Smooth muscle cell (in vitro differentiated cells): ENCODE measurements at regions not wholly inside any gene's neighbourhood (a gene's known extent, or its start where the extent isn't known, plus 50 kb on each side); places are given as distances from the start of the nearest gene placed in this dataset.

ENCODE experiments used
- DNase-seq: peaks from one replicate; lab custom pipeline; 2025; ENCODE audit not compliant: unreplicated experiment; lab: John Stamatoyannopoulos, UW
- H2AFZ ChIP-seq: fragments of 200-600 bp; sonication (generic); 2 replicates; pipeline ENCODE4 v1.6.0; 2016; ENCODE audit warnings: antibody characterized with exemption, low read depth, mild to moderate bottlenecking
- H3F3A ChIP-seq: fragments of 200-600 bp; sonication (generic); 2 replicates; pipeline ENCODE4 v1.6.0; 2017; ENCODE audit warnings: antibody characterized with exemption, low read depth
- H3K27ac ChIP-seq: fragments of 200-600 bp; sonication (generic); 2 replicates; pipeline ENCODE4 v1.5.1; 2016; ENCODE audit warnings: low read depth, mild to moderate bottlenecking
- H3K27me3 ChIP-seq: fragments of 200-600 bp; sonication (generic); 2 replicates; pipeline ENCODE4 v1.6.1; 2016; ENCODE audit warnings: low read depth, mild to moderate bottlenecking
- H3K36me3 ChIP-seq: fragments of 200-600 bp; sonication (generic); 2 replicates; pipeline ENCODE4 v1.5.1; 2016; ENCODE audit warnings: low read depth
- H3K4me1 ChIP-seq: fragments of 200-600 bp; sonication (generic); 2 replicates; pipeline ENCODE4 v1.5.1; 2016; ENCODE audit warnings: low read depth
- H3K4me2 ChIP-seq: fragments of 200-600 bp; sonication (generic); 2 replicates; pipeline ENCODE4 v1.6.0; 2016; ENCODE audit warnings: mild to moderate bottlenecking
- H3K4me3 ChIP-seq: fragments of 200-600 bp; sonication (generic); 2 replicates; pipeline ENCODE4 v1.5.1; 2016; ENCODE audit warnings: mild to moderate bottlenecking
- H3K79me2 ChIP-seq: fragments of 200-600 bp; sonication (generic); 2 replicates; pipeline ENCODE4 v1.6.0; 2016; ENCODE audit warnings: low read depth, mild to moderate bottlenecking
- H3K9ac ChIP-seq: fragments of 200-600 bp; sonication (generic); 2 replicates; pipeline ENCODE4 v1.6.0; 2016; ENCODE audit warnings: low read depth
- H3K9me3 ChIP-seq: fragments of 200-600 bp; sonication (generic); replicated peaks from 2 replicates; pipeline ENCODE4 v1.5.1; 2016; ENCODE audit warnings: low read depth
- H4K20me1 ChIP-seq: fragments of 200-600 bp; sonication (generic); 2 replicates; pipeline ENCODE4 v1.6.0; 2016; ENCODE audit warnings: low read depth
- WGBS: methylation state at CpG from one replicate; pipeline ENCODE4 v1.1.7; 2016; ENCODE audit warnings: low lambda C conversion rate; 5-methylcytosine and 5-hydroxymethylcytosine counted together
- TF ChIP-seq, protein P1 (sequence below): fragments of 200-600 bp; sonication (generic); IDR thresholded peaks from 2 replicates; pipeline ENCODE4 v1.5.1; 2017; ENCODE audit warnings: borderline replicate concordance, mild to moderate bottlenecking, antibody characterized with exemption; ENCODE audit not compliant: insufficient read depth, poor library complexity, severe bottlenecking

GRCh38 chr7:153081496-153081895, 321.9 kb downstream of the ACTR3B start:
- no peaks in the 10 kb centered on the region for H3K9me3 ChIP-seq
- no peak for DNase-seq
- H3K4me2 ChIP-seq: no peak overlapping the region
- H3K27ac ChIP-seq: no peak overlapping the region
- H4K20me1 ChIP-seq: no peaks in the 10 kb centered on the region
- no peaks in the 10 kb centered on the region for H3K4me1 ChIP-seq
- no peak overlapping the region for H3K9ac ChIP-seq
- H3K36me3 ChIP-seq: no peaks in the 10 kb centered on the region
- no peaks in the 10 kb centered on the region for H3K27me3 ChIP-seq
- H3K79me2 ChIP-seq: no peaks in the 10 kb centered on the region
- no peak overlapping the region for H3K4me3 ChIP-seq
- 85% methylated on average over 8 of the region's 8 CpGs for WGBS
- H3F3A ChIP-seq: no peaks in the 10 kb centered on the region
- no peak overlapping the region for H2AFZ ChIP-seq
- TF ChIP-seq, protein P1, sequence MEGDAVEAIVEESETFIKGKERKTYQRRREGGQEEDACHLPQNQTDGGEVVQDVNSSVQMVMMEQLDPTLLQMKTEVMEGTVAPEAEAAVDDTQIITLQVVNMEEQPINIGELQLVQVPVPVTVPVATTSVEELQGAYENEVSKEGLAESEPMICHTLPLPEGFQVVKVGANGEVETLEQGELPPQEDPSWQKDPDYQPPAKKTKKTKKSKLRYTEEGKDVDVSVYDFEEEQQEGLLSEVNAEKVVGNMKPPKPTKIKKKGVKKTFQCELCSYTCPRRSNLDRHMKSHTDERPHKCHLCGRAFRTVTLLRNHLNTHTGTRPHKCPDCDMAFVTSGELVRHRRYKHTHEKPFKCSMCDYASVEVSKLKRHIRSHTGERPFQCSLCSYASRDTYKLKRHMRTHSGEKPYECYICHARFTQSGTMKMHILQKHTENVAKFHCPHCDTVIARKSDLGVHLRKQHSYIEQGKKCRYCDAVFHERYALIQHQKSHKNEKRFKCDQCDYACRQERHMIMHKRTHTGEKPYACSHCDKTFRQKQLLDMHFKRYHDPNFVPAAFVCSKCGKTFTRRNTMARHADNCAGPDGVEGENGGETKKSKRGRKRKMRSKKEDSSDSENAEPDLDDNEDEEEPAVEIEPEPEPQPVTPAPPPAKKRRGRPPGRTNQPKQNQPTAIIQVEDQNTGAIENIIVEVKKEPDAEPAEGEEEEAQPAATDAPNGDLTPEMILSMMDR: no peak

DNA sequence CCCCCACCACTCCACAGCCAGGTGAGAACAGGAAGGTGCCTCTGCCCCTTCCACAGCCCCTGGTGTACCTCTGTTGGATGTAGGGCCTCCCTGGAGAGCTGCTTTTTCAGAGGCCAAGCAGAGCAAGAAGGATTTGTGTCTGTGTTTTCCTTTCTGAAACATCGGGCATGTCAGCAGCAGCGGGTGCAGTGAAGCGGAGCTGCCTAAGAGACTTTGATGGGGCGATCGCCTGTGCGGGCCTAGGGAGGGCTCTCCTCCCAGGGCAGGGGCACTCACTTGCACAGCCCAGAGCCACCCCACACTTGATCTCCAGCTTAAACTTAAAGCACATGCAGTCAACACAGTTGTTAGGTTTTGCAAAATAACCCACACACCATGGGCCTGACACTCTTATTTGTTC, 324.7 kb downstream of the ACTR3B start:
- H3F3A ChIP-seq: no peaks in the 10 kb centered on the region
- TF ChIP-seq, protein P1: no peak
- no peak overlapping the region for H3K9ac ChIP-seq
- H3K27ac ChIP-seq: no peak overlapping the region
- no peak overlapping the region for H2AFZ ChIP-seq
- no peaks in the 10 kb centered on the region for H3K36me3 ChIP-seq
- H3K79me2 ChIP-seq: no peaks in the 10 kb centered on the region
- no peaks in the 10 kb centered on the region for H3K4me1 ChIP-seq
- DNase-seq: no peak
- WGBS: 98% methylated on average over 6 of the region's 6 CpGs
- H3K4me3 ChIP-seq: no peak overlapping the region
- no peak overlapping the region for H3K4me2 ChIP-seq
- H3K9me3 ChIP-seq: no peaks in the 10 kb centered on the region
- H3K27me3 ChIP-seq: no peaks in the 10 kb centered on the region
- H4K20me1 ChIP-seq: no peaks in the 10 kb centered on the region

GRCh38 chr7:153087498-153087897, 327.9 kb downstream of the ACTR3B start:
- Histone ChIP-seq H3K4me3 (no peak overlapping the region), H3F3A (no peaks in the 10 kb centered on the region), H2AFZ (no peak overlapping the region), H3K27ac (no peak overlapping the region), H3K27me3 (no peaks in the 10 kb centered on the region), H4K20me1 (no peaks in the 10 kb centered on the region), H3K9me3 (no peaks in the 10 kb centered on the region), H3K4me2 (no peak overlapping the region), H3K79me2 (no peaks in the 10 kb centered on the region), H3K9ac (no peak overlapping the region), H3K36me3 (no peaks in the 10 kb centered on the region), H3K4me1 (no peaks in the 10 kb centered on the region)
- WGBS: 64% methylated on average over 4 of the region's 4 CpGs
- TF ChIP-seq, protein P1: no peak
- DNase-seq: no peak

DNA sequence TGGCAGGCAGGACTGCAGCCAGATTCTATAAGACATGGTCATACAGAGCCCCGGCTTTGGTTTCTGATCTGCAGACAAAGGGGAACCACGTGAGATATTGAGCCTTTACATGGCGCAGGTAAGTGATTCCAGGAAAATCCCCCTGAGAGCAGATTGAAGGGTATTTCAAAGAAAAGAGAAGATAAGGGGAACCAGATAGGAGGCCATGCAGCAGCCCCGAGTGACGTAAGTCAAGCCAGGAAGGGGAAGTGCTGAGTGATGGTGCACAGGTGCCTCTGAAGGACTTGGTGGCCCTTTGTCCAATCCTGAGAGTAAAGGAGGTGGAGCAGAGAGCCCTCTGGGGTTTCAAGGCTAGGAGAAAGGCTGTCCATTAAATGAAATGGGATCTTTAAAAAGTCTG, 329.0 kb downstream of the ACTR3B start:
- WGBS: 95% methylated on average over 5 of the region's 5 CpGs

More for the DNA sequence above, 329.0 kb downstream of the ACTR3B start:
- H3K27ac ChIP-seq: no peak overlapping the region
- no peaks in the 10 kb centered on the region for H3K36me3 ChIP-seq
- H3K27me3 ChIP-seq: no peaks in the 10 kb centered on the region
- TF ChIP-seq, protein P1: no peak
- no peak overlapping the region for H2AFZ ChIP-seq
- H3K4me3 ChIP-seq: no peak overlapping the region
- H3K4me2 ChIP-seq: no peak overlapping the region
- H4K20me1 ChIP-seq: no peaks in the 10 kb centered on the region
- no peaks in the 10 kb centered on the region for H3F3A ChIP-seq
- DNase-seq: no peak
- H3K9ac ChIP-seq: no peak overlapping the region
- no peaks in the 10 kb centered on the region for H3K79me2 ChIP-seq
- H3K9me3 ChIP-seq: no peaks in the 10 kb centered on the region
- no peaks in the 10 kb centered on the region for H3K4me1 ChIP-seq
